ENCODE measurements at regions not wholly inside any gene's neighbourhood (a gene's known extent, or its start where the extent isn't known, plus 50 kb on each side); places are given as distances from the start of the nearest gene placed in this dataset.

DNA sequence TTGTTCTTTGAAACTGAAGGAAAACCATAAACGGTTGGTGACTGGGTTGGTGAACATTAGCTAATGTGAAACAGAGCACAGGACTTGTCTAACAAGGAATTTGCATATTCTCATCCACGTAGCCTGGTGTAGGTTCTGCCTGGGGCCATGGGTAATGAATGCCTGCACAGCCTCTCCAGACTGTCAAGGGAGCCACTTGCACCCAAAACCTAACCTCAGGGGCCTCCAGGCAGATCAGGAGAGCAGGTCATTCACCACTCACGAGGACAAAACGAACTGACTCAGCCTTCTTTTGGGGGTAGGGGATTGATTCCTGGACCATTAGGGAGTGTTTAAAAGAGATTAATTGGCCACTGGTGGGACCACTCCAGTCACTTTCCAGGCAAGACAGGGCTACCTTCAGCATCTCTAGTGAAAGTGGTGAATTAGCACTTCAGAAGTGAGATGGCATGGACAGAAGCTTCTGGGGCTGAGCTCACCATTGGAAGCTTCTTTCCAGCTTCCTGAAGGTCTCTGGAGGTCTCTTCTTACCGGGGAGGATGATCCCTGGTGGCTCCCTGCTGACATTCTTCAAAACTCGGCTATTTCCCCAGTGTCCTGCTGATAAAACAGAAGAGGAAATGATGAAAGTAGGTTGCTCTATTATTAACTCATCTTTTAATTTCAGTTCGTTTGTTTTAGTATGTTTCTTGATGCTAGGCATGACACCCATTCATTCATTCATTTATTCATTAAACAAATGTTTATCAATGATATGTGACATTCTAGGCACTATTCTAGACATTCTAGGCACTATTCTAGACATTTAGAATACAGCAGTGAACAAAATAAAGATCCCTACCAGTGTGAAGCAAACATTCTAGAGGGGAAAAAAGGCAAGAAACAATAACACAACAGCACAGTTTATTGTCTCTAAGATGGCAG, 104.5 kb upstream of the LNX1 start:
- no peak overlapping the region for H3K4me3 ChIP-seq (ENCODE audit: low read depth, low read length)
- TF ChIP-seq, protein P1, sequence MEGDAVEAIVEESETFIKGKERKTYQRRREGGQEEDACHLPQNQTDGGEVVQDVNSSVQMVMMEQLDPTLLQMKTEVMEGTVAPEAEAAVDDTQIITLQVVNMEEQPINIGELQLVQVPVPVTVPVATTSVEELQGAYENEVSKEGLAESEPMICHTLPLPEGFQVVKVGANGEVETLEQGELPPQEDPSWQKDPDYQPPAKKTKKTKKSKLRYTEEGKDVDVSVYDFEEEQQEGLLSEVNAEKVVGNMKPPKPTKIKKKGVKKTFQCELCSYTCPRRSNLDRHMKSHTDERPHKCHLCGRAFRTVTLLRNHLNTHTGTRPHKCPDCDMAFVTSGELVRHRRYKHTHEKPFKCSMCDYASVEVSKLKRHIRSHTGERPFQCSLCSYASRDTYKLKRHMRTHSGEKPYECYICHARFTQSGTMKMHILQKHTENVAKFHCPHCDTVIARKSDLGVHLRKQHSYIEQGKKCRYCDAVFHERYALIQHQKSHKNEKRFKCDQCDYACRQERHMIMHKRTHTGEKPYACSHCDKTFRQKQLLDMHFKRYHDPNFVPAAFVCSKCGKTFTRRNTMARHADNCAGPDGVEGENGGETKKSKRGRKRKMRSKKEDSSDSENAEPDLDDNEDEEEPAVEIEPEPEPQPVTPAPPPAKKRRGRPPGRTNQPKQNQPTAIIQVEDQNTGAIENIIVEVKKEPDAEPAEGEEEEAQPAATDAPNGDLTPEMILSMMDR (IDR thresholded peaks at IDR 0.05; ENCODE audit: insufficient read depth, low read length), result no peak
- DNase-seq (ENCODE audit: low read depth), result no peak

DNA sequence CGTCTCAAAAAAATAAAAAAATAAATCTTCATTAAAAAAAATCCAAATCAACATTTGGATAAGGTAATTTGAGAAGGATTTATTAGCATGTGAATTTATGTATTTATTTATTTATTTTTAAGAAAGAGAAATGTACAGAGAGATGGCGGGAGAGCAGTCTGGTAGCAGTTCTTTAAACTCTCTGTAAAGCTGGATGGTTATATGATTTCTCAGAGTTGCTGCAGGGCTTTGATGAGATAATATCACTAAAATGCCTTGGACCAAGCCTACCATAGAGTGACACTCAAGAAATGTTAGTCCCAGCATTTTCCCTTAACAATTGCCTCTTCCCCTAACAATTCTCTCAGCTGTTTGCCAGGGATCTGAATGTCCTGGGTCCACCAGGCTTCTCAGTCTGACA, 103.4 kb upstream of the LNX1 start:
- DNase-seq (ENCODE audit: low read depth), result no peak
- no peak overlapping the region for H3K4me3 ChIP-seq (ENCODE audit: low read depth, low read length)
- TF ChIP-seq, protein P1 (IDR thresholded peaks at IDR 0.05; ENCODE audit: insufficient read depth, low read length), result no peak

DNA sequence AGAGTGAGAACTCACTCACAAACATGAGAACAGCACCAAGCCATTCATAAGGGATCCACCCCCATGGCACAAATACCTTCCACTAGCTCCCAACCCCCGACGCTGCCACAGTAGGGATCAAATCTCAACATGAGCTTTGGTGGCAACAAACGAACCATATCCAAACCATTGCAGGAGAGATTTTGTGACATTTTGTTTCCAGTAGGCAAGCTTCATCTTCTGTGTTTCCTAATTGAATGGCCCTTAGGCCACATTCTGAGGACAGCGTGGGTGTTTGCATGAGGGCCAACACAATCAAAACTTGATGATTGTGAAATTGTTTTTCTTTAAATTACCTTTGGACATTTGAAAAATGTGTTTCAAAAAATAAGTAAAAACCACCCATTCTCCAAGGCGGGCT, 102.6 kb upstream of the LNX1 start:
- TF ChIP-seq, protein P1 (IDR thresholded peaks at IDR 0.05; ENCODE audit: insufficient read depth, low read length), result no peak

GRCh38 chr4:53693408-53693807, 102.1 kb upstream of the LNX1 start:
- DNase-seq (ENCODE audit: low read depth), result no peak
- no peak overlapping the region for H3K4me3 ChIP-seq (ENCODE audit: low read depth, low read length)
- TF ChIP-seq, protein P1 (IDR thresholded peaks at IDR 0.05; ENCODE audit: insufficient read depth, low read length), result no peak

More for the DNA sequence above, 102.6 kb upstream of the LNX1 start:
- no peak overlapping the region for H3K4me3 ChIP-seq (ENCODE audit: low read depth, low read length)
- no peak for DNase-seq (ENCODE audit: low read depth)

DNA sequence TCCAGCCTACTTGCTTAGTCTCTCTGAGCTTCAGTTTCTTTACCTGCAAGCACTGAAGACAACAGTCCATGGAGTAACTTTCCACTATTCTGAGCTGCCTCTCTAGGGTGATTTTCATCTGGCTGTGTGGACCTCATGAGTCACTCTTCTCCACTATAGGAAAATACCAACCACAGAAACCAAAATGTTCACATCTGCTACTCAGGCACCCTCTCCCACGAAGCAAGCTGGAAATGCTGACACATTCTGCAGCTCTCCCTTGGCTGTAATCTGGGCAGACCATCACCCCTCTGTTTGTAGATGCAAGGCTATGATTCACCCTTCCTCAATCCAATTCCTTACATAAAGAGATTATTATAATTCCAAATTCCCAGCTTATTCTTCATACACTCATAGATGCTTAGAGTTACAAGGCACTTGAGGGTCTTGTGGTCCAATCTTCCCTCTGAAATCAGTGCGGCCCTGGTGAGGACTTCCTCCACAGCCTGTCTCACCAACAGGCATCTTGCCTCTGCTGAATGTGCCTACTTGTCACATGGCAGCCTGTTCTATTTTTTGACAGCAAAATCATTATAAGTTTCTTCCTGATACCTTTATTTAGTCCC, 97.0 kb upstream of the LNX1 start:
- DNase-seq (ENCODE audit: low read depth), result peak; percentile 99
- H3K4me3 ChIP-seq (ENCODE audit: low read depth, low read length), result no peak overlapping the region
- TF ChIP-seq, protein P1 (IDR thresholded peaks at IDR 0.05; ENCODE audit: insufficient read depth, low read length), result no peak

- no peak for DNase-seq (ENCODE audit: low read depth)
- no peak overlapping the region for H3K4me3 ChIP-seq (ENCODE audit: low read depth, low read length)
- TF ChIP-seq, protein P1 (IDR thresholded peaks at IDR 0.05; ENCODE audit: insufficient read depth, low read length), result no peak
These were observed 95.2 kb upstream of the LNX1 start for GRCh38 chr4:53686521-53686920.

Data from fibroblast of the aortic adventitia (primary cell).